ENCODE measurements at regions not wholly inside any gene's neighbourhood (a gene's known extent, or its start where the extent isn't known, plus 50 kb on each side); places are given as distances from the start of the nearest gene placed in this dataset.

DNA sequence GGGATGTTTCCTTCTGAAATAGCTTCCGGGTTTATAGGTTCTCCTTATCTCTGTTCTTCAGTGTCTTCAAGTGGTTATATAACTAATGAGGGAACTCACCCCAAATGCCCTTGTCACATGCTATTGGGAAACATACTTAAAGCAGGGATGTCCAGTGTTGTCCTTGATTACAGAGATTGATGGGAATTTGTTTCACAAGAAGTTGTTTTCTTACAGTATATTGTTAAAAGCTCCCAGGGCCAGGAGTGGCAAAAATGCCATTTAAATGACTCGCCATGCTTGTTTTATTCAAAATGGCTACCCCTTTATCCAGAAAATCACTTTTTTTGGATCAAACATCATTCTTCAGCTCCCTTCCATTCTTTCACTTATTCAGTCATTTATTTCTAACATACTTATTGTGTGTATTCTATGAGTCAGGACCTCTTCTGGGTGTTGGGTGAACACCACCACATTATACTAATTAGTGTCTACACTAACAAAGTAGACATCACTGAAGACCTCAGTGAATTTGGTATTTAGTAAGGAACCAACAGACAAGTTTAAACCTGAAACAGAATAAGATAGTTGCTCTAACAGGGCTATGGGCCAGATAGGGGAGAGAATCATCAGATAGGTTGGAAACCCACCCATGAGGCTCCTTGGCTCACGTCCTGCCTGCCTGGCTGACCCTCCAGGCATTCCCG lies 791.1 kb downstream of the MAFB start:
- DNase-seq (ENCODE audit: low spot score) (no peak), ATAC-seq (ENCODE audit: low FRiP score) (no peak)
- TF ChIP-seq, protein P1, sequence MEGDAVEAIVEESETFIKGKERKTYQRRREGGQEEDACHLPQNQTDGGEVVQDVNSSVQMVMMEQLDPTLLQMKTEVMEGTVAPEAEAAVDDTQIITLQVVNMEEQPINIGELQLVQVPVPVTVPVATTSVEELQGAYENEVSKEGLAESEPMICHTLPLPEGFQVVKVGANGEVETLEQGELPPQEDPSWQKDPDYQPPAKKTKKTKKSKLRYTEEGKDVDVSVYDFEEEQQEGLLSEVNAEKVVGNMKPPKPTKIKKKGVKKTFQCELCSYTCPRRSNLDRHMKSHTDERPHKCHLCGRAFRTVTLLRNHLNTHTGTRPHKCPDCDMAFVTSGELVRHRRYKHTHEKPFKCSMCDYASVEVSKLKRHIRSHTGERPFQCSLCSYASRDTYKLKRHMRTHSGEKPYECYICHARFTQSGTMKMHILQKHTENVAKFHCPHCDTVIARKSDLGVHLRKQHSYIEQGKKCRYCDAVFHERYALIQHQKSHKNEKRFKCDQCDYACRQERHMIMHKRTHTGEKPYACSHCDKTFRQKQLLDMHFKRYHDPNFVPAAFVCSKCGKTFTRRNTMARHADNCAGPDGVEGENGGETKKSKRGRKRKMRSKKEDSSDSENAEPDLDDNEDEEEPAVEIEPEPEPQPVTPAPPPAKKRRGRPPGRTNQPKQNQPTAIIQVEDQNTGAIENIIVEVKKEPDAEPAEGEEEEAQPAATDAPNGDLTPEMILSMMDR (IDR thresholded peaks at IDR 0.05), result no peak

DNA sequence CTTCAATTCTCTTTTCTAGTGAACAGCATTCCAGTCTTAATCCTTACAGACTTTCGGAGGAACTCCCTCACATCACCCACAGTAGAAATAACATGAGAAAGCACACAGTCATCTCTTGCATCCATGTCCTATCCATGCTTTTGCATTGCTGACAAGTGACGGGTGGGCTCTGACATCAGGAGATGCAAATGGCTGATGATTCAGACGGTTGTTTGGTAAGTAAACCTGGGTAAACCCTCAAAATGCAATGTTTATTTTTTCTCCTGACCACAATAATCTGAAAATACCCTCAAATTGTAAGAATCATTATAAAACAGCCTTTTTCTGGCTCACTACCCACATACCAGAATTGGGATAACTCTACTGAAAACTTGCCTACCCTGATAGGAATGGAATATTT lies 792.0 kb downstream of the MAFB start:
- ATAC-seq (ENCODE audit: low FRiP score), result no peak
- TF ChIP-seq, protein P1 (IDR thresholded peaks at IDR 0.05), result no peak
- DNase-seq (ENCODE audit: low spot score), result no peak

DNA sequence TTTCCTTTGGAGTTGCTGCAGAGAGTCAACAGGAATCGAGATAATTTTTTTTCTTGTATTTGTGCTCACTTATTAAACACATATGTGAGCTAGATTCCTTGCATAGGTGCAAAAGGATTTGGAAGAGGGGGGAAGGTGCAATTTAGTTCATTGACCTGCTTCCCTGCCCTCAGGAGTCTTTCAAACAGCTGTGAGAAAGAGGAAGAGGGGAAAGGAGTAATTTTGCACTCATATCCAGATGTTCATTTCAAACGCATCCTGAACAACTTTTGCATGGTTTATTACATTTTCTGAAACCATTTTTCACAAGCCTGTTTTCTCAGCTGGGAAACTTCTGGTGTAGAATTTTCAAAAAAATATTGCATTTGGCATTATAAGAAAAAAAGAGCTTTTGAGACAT lies 795.0 kb downstream of the MAFB start:
- no peak for ATAC-seq (ENCODE audit: low FRiP score)
- DNase-seq (ENCODE audit: low spot score), result no peak
- TF ChIP-seq, protein P1 (IDR thresholded peaks at IDR 0.05), result no peak

DNA sequence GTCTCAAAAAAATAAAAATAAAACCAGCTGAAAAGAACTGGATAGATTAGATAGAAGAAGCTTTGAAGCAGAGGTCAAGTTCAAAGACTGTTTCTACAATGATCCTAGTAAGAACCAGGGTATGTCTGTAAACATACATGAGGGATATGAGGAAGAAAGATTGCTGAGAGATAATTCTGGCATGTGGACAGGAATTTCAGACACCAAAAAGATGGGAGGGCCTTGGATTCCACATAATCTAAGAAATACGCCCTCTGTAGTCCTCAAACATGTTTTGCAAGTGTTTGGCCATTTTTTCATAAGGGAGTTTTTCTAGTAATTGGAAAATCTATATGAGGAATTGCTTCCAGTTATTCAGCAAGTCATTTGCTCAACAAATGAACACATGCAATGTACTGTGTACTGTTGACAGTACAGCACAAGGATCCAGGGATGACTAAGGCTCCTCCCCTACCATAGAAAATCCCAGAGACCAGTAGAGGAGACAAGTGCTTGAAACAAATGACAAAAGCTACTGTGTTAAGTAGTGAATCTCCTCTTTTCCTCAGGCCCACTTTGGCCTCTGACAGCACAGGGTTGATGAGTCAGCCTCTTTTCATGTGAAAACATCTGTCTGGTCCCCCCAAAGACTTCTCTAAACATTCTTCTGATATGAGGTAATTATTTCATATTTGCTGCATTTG lies 795.9 kb downstream of the MAFB start:
- TF ChIP-seq, protein P1 (IDR thresholded peaks at IDR 0.05), result no peak
- DNase-seq (ENCODE audit: low spot score) (no peak), ATAC-seq (ENCODE audit: low FRiP score) (peak; percentile 64)

DNA sequence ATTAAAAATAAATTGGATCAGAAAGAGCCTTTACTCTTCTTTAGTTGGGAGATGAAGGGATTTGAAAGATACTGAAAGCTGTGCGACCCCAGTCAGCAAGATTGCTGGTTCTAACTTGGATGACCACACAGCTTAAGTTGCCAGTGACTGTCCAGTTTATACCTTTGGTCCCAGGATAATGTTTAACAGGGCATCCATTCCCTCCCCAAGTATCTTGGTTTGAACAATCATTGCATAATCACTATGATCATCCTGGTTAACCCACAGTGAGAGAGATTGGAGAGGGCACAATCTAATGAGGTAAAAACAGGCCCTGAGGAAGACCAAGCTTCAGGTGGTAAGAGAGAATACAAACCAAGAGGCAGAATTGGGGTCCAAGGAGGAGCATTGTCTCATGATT lies 798.3 kb downstream of the MAFB start:
- ATAC-seq (ENCODE audit: low FRiP score) (no peak), DNase-seq (ENCODE audit: low spot score) (no peak)
- TF ChIP-seq, protein P1 (IDR thresholded peaks at IDR 0.05), result no peak

DNA sequence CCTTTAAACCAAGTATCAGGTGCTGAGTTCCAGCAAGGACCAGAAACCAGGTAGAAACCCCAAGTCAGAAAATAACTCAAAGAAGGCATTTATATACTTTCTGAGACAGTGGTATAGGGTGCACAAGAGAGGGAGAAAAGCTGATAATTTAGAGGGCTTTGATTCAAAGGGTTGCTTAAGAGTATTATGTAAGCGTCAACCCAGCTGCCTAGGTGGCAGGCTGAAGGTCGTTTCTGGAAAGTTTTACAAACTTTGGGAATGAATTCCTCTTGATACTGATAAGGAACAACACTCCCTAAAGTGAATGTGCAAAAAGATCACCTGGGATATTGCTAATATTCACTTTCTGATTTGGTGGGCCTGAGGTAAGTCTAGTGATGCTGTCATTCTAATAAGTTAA lies 800.7 kb downstream of the MAFB start:
- TF ChIP-seq, protein P1 (IDR thresholded peaks at IDR 0.05), result no peak
- DNase-seq (ENCODE audit: low spot score) (no peak), ATAC-seq (ENCODE audit: low FRiP score) (no peak)

DNA sequence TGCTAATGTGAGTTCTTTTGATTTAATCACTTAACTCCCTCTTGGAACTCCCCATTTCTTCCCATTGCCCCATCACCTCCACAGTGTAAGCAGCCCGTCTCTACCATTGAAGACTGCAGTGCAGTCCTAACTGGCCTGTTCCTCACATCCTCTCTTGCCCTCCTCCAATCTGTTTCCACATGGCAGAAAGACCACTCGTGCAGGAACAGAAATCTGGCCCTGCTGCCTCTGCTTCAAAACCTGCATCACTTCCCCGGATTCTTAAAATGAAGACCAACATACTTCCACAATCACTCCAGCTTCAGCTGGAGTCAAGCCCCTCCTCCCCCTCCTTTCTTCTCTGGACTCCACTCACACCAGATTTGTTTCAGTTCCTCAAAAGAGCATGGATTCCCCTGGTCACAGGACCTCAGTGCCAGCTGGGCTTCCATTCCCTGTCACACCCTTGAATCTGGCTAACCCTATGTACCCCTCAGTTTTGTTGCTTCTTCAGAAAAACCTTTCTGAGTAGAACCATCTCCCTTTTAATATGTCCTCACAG lies 802.3 kb downstream of the MAFB start:
- TF ChIP-seq, protein P1 (IDR thresholded peaks at IDR 0.05), result no peak
- DNase-seq (ENCODE audit: low spot score), result no peak
- ATAC-seq (ENCODE audit: low FRiP score), result peak; percentile 23

Measured in omental fat pad (tissue), 3 donors.